Neural crest cell (in vitro differentiated cells): ENCODE measurements at regions not wholly inside any gene's neighbourhood (a gene's known extent, or its start where the extent isn't known, plus 50 kb on each side); places are given as distances from the start of the nearest gene placed in this dataset.

Experiments
- DNase-seq: peaks from one replicate; pipeline ENCODE4 v3.0.0; 2021; ENCODE audit warnings: low read depth, mixed read lengths, low spot score
- H3K27ac Mint-ChIP-seq: one replicate; pipeline ENCODE4 v1.8.0; 2021; ENCODE audit warnings: mild to moderate bottlenecking, mixed read lengths; ENCODE audit not compliant: unreplicated experiment
- H3K27me3 Mint-ChIP-seq: 2 replicates; pipeline ENCODE4 v1.8.0; 2021; ENCODE audit warnings: low read depth, mild to moderate bottlenecking, mixed read lengths
- H3K36me3 Mint-ChIP-seq: 2 replicates; pipeline ENCODE4 v1.8.0; 2021; ENCODE audit warnings: low read depth, mild to moderate bottlenecking, mixed read lengths
- H3K4me1 Mint-ChIP-seq: 2 replicates; pipeline ENCODE4 v1.8.0; 2021; ENCODE audit warnings: mixed read lengths
- H3K4me3 Mint-ChIP-seq: one replicate; pipeline ENCODE4 v1.8.0; 2021; ENCODE audit warnings: mild to moderate bottlenecking, mixed read lengths
- H3K9me3 Mint-ChIP-seq: 2 replicates; pipeline ENCODE4 v1.8.0; 2021; ENCODE audit warnings: mixed read lengths
- CTCF ChIP-seq: fragments of 200-600 bp; sonication (generic); conservative IDR thresholded peaks from 2 replicates; pipeline ENCODE4 v1.5.0; 2021; ENCODE audit warnings: antibody characterized with exemption, mild to moderate bottlenecking

GRCh38 chr5:93100428-93100827 is 480.6 kb downstream of the NR2F1-AS1 start:
- no peak for TF ChIP-seq CTCF
- Mint-ChIP-seq H3K36me3 (peaks cover 5% of the 10 kb centered on the region), H3K9me3 (peaks cover 5% of the 10 kb centered on the region), H3K27ac (no peak overlapping the region), H3K4me1 (no peaks in the 10 kb centered on the region), H3K4me3 (no peak overlapping the region), H3K27me3 (no peaks in the 10 kb centered on the region)
- no peak for DNase-seq

- H3K4me3 Mint-ChIP-seq, result no peak overlapping the region
- H3K27me3 Mint-ChIP-seq, result no peaks in the 10 kb centered on the region
- no peak for DNase-seq
- no peaks in the 10 kb centered on the region for H3K4me1 Mint-ChIP-seq
- H3K9me3 Mint-ChIP-seq, result peaks cover 5% of the 10 kb centered on the region
- no peak overlapping the region for H3K27ac Mint-ChIP-seq
- TF ChIP-seq CTCF, result no peak
- H3K36me3 Mint-ChIP-seq, result peaks cover 5% of the 10 kb centered on the region
These were observed 481.1 kb downstream of the NR2F1-AS1 start for GRCh38 chr5:93099902-93100347.

GRCh38 chr5:93096561-93096960 is 484.5 kb downstream of the NR2F1-AS1 start:
- H3K9me3 Mint-ChIP-seq, result peaks cover 5% of the 10 kb centered on the region
- peaks cover 17% of the 10 kb centered on the region for H3K4me1 Mint-ChIP-seq
- H3K27ac Mint-ChIP-seq, result no peak overlapping the region
- no peak overlapping the region for H3K4me3 Mint-ChIP-seq
- H3K27me3 Mint-ChIP-seq, result no peaks in the 10 kb centered on the region
- peaks cover 7% of the 10 kb centered on the region for H3K36me3 Mint-ChIP-seq
- TF ChIP-seq CTCF, result no peak
- no peak for DNase-seq

- TF ChIP-seq CTCF, result no peak
- Mint-ChIP-seq H3K4me3 (no peak overlapping the region), H3K36me3 (peaks cover 7% of the 10 kb centered on the region), H3K4me1 (peaks cover 43% of the 10 kb centered on the region), H3K27me3 (no peaks in the 10 kb centered on the region), H3K27ac (peak overlapping the region; percentile 38), H3K9me3 (peaks cover 7% of the 10 kb centered on the region)
- no peak for DNase-seq
These were observed 488.5 kb downstream of the NR2F1-AS1 start for GRCh38 chr5:93092349-93093105.

- H3K9me3 Mint-ChIP-seq, result peaks cover 8% of the 10 kb centered on the region
- no peak overlapping the region for H3K4me3 Mint-ChIP-seq
- peaks cover 43% of the 10 kb centered on the region for H3K4me1 Mint-ChIP-seq
- peak overlapping the region; percentile 16 for H3K27ac Mint-ChIP-seq
- H3K27me3 Mint-ChIP-seq, result no peaks in the 10 kb centered on the region
- DNase-seq, result no peak
- peaks cover 2% of the 10 kb centered on the region for H3K36me3 Mint-ChIP-seq
- no peak for TF ChIP-seq CTCF
These were observed 490.3 kb downstream of the NR2F1-AS1 start for GRCh38 chr5:93090698-93091097.
